NCI-H2107 treated with DMSO at 0.1 percent for 48 hours (cell line): ENCODE measurements at regions not wholly inside any gene's neighbourhood (a gene's known extent, or its start where the extent isn't known, plus 50 kb on each side); places are given as distances from the start of the nearest gene placed in this dataset.

Experiments used
- DNase-seq: peaks from one replicate; lab custom pipeline; 2025; ENCODE audit not compliant: unreplicated experiment; lab: John Stamatoyannopoulos, UW

- DNase-seq = no peak
These were observed 153.2 kb downstream of the IRF8 start for GRCh38 chr16:86052115-86052670.

DNA sequence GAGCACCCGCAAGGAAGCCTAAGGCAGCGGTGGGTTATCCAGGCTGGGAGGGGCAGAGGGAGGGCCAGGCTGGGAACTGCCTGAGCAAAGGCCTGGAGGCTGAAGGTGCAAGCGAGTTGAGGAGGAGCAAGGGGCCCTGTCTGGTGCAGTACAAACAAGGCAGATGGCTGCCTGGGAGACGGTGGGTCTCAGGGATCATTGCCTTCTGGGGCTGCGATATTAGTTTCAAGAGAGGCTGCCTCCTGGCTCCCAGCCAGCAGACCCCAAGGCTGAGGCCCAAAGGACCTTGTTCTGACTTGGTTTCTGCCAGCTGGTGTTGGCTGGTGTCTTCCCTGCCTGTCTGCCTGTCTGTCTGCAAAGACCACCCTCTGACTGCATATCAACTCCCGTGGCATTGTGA is 154.0 kb downstream of the IRF8 start:
- no peak for DNase-seq

GRCh38 chr16:86059253-86060171 is 160.6 kb downstream of the IRF8 start:
- no peak for DNase-seq

- no peak for DNase-seq
These were observed 161.7 kb downstream of the IRF8 start for GRCh38 chr16:86060381-86061317.

- no peak for DNase-seq
These were observed 162.3 kb downstream of the IRF8 start for GRCh38 chr16:86061318-86061695.

- no peak for DNase-seq
These were observed 162.8 kb downstream of the IRF8 start for GRCh38 chr16:86061721-86062120.

GRCh38 chr16:86062271-86062965 is 163.5 kb downstream of the IRF8 start:
- DNase-seq = no peak

DNA sequence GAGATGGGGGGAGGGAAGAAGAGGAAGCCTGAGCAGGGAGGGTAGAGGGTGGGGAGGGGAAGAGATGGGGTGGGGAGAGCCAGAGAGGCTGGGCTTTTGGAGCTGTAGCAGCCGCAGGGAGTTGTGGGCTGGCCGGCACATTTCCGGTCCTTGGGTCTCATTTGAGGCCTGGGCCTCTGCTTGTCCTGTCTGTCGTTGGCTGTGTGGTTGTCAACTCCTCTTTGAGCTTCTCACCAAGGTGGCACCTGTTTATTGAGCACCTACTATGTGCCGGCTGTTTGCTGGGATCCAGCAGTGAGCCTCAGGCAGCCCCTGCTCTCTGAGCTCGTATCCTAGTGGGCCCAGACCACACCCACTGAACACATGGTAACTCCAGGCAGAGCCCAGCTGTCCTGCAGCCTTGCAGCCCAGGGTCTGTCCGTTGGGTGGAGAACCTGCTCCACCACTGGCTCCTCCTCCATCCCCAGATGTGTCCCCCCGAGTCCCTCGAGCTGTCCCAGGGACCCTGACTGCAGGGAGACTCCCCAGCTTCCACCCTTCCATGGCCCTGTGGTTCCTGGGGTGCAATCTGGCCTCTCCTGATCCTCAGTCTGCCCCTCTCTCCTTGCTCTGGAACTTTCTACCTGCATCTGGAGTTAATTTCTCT is 164.9 kb downstream of the IRF8 start:
- no peak for DNase-seq

GRCh38 chr16:86064431-86065250 is 165.7 kb downstream of the IRF8 start:
- DNase-seq = no peak

GRCh38 chr16:86065711-86066110 is 166.7 kb downstream of the IRF8 start:
- DNase-seq = no peak

- DNase-seq = no peak
These were observed 167.8 kb downstream of the IRF8 start for GRCh38 chr16:86066811-86067210.

DNA sequence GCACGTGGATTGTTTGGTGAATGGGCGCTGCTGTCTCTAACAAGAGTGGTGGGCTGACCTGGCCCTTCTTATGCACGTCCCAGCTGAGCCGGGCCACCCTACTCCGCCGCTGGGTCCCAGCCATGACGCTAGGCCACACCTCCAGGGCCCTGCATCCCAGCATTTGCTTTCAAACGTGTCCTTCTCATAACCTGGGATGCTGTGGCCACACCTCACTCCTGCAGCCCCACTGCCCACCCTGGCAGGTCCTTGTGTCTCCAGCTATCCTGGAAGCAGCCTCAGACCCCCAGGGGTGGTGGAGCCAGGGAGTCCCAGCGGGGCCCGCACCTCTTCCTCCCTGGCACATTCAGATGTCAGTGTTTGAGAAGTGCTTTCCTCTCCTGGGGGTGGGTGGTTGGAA is 168.6 kb downstream of the IRF8 start:
- no peak for DNase-seq

DNA sequence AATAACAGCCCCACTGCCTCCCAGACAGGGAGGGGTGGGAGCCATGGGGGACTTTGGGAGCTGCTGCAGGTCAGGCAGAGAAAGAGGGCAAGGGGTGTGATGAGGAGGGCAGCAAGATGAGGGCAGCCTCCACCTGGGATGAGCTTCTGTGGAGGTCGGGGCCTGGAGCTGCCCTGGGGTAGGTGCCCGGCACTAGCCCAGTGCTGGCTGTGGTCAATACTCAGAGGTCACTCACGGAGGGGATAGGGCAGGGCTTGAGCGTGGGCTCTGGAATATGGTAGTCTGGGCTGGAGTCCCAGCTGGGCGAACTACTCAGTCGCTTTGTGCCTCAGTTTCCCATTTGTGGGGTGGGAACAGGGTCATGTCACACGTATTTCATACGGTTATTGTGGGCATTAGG is 169.0 kb downstream of the IRF8 start:
- DNase-seq = no peak

- no peak for DNase-seq
These were observed 169.8 kb downstream of the IRF8 start for GRCh38 chr16:86068722-86069121.

- no peak for DNase-seq
These were observed 170.9 kb downstream of the IRF8 start for GRCh38 chr16:86069736-86070298.

GRCh38 chr16:86070484-86070883 is 171.5 kb downstream of the IRF8 start:
- DNase-seq = no peak

DNA sequence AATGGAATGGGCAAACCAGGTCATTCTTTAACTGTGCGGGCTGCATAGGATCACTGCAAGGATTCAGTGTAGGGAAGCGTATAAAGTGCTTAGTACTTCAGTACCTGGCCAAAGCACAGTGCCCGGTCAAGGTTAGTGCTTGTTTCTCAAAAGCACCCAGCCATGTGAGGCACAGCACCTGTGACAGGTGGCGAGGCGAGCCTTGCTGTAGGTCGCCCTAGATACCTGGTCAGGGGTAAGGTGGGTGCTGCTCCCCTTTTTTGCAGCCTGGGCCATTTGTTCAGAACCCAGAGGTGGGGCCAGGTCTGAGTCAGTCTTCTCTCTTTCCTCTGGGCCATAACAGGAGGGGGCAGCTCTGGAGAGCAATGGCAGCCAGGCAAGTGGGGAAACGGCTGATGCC is 172.0 kb downstream of the IRF8 start:
- no peak for DNase-seq

GRCh38 chr16:86071611-86072240 is 172.8 kb downstream of the IRF8 start:
- no peak for DNase-seq
